Left ventricle myocardium superior (tissue), 1 donor: ENCODE measurements at regions not wholly inside any gene's neighbourhood (a gene's known extent, or its start where the extent isn't known, plus 50 kb on each side); places are given as distances from the start of the nearest gene placed in this dataset.
"Not testable (repeated sequence)": the region's sequence is repeated elsewhere in the genome, so short reads cannot be mapped to it uniquely, and the experiment has no call there.

Source experiments
- ATAC-seq: fragments of 200-7000 bp; cut with Tn5 transposase; one replicate; pipeline ENCODE4 v1.9.1; 2020; ENCODE audit warnings: mild to moderate bottlenecking, moderate library complexity
- DNase-seq: peaks from one replicate; pipeline ENCODE4 v3.0.0-alpha.2; 2020
- intact Hi-C: fragments of 100-400 bp; cut with micrococcal nuclease; formaldehyde crosslinking; loops from one replicate; pipeline ENCODE4 v1.11.0; 2022
- donor health status: DM: no; HTN: yes; CAD: no; lungs with severe emphysema.

- ATAC-seq, result not testable (repeated sequence)
Measured at GRCh38 chr17:27181379-27181925, 112.5 kb upstream of the WSB1 start.

GRCh38 chr17:27181935-27182334 is 112.0 kb upstream of the WSB1 start:
- ATAC-seq (no peak), DNase-seq (no peak)
- intact Hi-C loops, result no loop called here

More at GRCh38 chr17:27181379-27181925, 112.5 kb upstream of the WSB1 start:
- intact Hi-C loops, DNase-seq: not testable (repeated sequence)

- DNase-seq, ATAC-seq, intact Hi-C loops: not testable (repeated sequence)
Measured at GRCh38 chr17:27197505-27197904, 96.4 kb upstream of the WSB1 start.

DNA sequence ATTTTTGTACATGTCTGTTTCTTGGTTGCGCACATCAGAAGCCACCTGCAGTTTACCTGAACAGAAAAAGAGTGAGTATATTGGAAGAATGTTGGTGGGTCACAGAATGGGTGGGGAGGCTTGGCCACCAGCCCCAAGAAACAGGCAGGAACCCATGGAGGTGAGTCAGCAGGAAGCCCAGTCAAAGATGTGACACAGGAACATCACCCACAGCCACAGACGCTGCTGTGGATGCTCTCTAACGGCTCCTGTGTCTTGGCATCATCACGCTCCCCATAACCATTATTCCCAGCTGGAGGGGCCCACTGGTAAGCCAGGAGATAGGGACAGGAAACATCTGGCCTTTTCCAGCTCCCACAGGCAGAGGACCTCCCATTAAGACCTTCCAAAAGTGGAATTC is 94.0 kb upstream of the WSB1 start:
- DNase-seq (no peak), ATAC-seq (no peak)
- intact Hi-C loops, result no loop called here

- ATAC-seq (no peak), DNase-seq (no peak)
- intact Hi-C loops, result no loop called here
Measured at GRCh38 chr17:27200476-27200875, 93.4 kb upstream of the WSB1 start.

DNA sequence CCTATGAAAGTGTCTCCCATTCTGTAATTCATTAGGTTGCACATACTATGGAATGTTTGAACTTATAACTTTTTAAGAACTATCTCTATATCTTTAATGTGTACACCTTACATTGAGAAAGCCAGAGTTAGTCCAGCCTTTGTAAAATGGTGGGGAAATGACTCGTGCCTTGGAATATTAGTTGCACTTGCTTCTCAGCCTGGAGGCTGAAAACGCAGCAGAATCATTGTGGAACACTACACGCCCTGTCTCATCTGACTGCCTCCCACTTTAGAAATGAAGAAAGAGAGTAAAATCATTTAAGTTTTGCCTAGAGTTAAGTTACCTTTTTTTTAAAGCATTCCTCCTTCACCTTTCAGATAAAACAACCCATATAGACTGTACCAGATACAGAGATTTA is 90.7 kb upstream of the WSB1 start:
- intact Hi-C loops, result no loop called here
- DNase-seq (no peak), ATAC-seq (no peak)

DNA sequence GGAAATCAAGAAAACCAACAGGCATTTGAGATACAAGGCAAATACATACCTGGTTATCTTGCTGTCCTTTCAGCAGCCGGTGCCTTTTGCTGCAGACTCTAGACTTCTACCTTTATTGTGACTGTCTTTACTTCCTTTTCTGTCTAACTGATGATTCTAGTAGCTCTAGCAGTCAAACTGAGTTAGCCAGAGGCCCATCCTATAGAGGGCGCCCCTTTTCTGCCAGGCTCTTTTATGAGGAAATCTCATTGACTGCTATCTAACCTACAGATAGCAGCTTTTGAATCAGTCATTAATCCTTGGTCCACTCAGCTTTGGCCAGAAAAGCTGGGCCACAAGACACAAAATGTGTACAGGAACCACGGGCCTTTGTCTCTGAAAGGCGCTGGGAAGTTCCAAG is 87.5 kb upstream of the WSB1 start:
- DNase-seq (no peak), ATAC-seq (no peak)
- intact Hi-C loops, result no loop called here

- ATAC-seq (no peak), DNase-seq (no peak)
- intact Hi-C loops, result no loop called here
Measured at GRCh38 chr17:27207073-27207513, 86.8 kb upstream of the WSB1 start.

DNA sequence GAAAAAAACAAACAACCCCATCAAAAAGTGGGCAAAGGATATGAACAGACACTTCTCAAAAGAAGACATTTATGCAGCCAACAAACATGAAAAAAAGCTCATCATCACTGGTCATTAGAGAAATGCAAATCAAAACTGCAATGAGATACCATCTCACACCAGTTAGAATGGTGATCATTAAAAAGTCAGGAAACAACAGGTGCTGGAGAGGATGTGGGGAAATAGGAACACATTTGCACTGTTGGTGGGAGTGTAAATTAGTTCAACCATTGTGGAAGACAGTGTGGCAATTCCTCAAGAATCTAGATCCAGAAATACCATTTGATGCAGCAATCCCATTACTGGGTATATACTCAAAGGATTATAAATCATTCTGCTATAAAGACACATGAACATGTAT is 85.5 kb upstream of the WSB1 start:
- DNase-seq, ATAC-seq, intact Hi-C loops: not testable (repeated sequence)

GRCh38 chr17:27209316-27209715 is 84.6 kb upstream of the WSB1 start:
- no peak for DNase-seq
- intact Hi-C loops, result no loop called here
- ATAC-seq, result no peak

DNA sequence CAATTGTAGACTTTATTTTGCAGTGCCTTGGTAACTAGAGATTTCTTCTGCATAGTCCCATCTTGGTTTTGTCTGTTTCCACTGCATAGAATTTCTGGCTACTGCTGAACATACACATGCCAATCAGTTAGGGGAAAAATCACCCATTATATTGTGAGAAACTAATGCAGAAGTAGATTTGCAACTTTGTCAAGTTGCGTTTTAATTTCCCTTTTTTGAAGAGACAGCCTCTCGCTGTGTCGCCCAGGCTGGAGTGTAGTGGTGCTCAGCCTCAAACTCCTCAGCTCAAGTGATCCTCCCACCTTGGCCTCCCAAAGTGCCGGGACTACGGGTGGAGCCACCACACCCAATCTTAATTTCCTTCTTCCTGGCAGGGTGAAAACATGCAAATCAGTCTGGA is 83.1 kb upstream of the WSB1 start:
- ATAC-seq, intact Hi-C loops, DNase-seq: not testable (repeated sequence)

GRCh38 chr17:27216836-27217235 is 77.1 kb upstream of the WSB1 start:
- no peak for ATAC-seq
- no peak for DNase-seq
- intact Hi-C loops, result no loop called here

GRCh38 chr17:27217631-27218030 is 76.3 kb upstream of the WSB1 start:
- ATAC-seq (no peak), DNase-seq (no peak)
- intact Hi-C loops, result no loop called here

DNA sequence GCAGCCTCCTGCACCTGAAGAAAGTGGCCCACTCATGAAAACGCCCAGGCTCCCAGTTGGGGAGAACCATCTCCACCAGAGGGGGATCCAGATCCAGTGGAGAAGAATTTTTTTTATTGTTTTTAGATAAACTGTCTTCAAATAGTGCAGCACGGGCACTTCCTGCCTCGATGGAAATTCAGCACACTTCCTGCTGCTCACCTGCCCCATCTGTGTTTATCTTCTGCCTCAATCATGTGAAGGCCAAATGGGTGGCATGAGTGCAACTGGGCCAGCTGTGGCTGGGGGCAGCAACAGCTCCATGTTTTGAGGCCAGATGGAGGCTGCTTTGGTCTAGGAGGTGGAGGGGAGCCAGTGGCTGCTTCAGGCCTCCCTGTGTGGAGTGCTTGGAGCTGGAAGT is 75.9 kb upstream of the WSB1 start:
- ATAC-seq, result no peak
- no peak for DNase-seq
- intact Hi-C loops, result no loop called here

- ATAC-seq (no peak), DNase-seq (no peak)
- intact Hi-C loops, result no loop called here
Measured at GRCh38 chr17:27218719-27219488, 75.0 kb upstream of the WSB1 start.

- intact Hi-C loops, result no loop called here
- DNase-seq, result no peak
- no peak for ATAC-seq
Measured at GRCh38 chr17:27222515-27222914, 71.4 kb upstream of the WSB1 start.

GRCh38 chr17:27224526-27225315 is 69.2 kb upstream of the WSB1 start:
- intact Hi-C loops, result no loop called here
- ATAC-seq, result no peak
- no peak for DNase-seq

- no peak for ATAC-seq
- intact Hi-C loops, result no loop called here
- DNase-seq, result no peak
Measured at GRCh38 chr17:27226611-27227230, 67.2 kb upstream of the WSB1 start.

DNA sequence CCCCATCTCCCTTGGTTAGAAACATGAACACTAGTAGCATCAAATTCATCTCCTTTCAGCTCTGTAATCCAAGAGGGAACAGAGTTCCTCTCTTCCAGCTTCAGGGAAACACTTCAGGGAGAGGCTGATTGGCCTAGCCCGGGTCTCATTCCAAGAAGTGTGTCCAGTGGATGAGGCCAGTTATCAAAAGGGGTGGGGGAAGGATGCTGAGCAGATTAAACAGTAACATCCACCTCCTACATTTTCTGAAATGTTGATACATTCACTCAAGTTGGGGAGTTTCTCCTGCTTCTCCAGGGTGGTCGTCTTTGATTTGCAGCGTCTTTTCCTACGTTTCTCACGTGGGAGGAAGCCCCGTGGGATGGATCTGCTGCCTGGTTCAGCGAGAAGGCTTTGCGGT is 62.9 kb upstream of the WSB1 start:
- DNase-seq (no peak), ATAC-seq (no peak)
- intact Hi-C loops, result loop anchor here (10.0 kb wide), 1 partner anchor 124 kb away; no protein-coding TSS in a partner anchor

- ATAC-seq, result no peak
- intact Hi-C loops, result loop anchor here (10.0 kb wide), 1 partner anchor 122 kb away; no protein-coding TSS in a partner anchor
- DNase-seq, result no peak
Measured at GRCh38 chr17:27232328-27232727, 61.6 kb upstream of the WSB1 start.
